ENCODE measurements at regions not wholly inside any gene's neighbourhood (a gene's known extent, or its start where the extent isn't known, plus 50 kb on each side); places are given as distances from the start of the nearest gene placed in this dataset.

DNA sequence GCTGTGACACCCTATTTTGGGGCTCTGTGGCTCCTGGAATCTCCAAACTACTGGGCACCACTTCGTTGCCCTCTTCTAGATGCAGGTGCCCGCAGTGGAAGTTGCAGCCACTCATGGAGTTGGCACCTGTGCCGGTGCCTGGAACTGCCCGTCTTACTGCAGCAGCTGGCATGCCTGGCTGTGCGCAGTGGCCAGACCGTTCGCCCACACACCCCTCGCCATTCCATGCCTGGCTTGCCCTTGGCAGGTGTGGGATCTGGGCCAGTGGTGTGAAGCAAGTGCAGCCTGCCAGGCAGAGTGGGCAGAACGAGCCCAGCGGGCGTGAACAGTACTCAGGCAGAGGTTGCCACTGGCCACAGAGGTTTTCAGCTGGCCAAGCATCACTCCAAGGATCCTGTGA lies 1286.7 kb downstream of the ROBO1 start:
- H3K4me2 ChIP-seq (ENCODE audit: extremely low read depth, insufficient read depth, low read length), result no peak overlapping the region
- no peaks in the 10 kb centered on the region for H3K4me1 ChIP-seq (ENCODE audit: control insufficient read depth, extremely low read depth, insufficient read depth, low read length)
- H3K36me3 ChIP-seq (ENCODE audit: control insufficient read depth, insufficient read depth, low read length), result no peaks in the 10 kb centered on the region
- no peaks in the 10 kb centered on the region for H3K27me3 ChIP-seq (ENCODE audit: control insufficient read depth, insufficient read depth, low read length)
- no peak overlapping the region for H3K27ac ChIP-seq (ENCODE audit: insufficient read depth, low read length)
- no peaks in the 10 kb centered on the region for H3K9me3 ChIP-seq (ENCODE audit: control insufficient read depth, insufficient read depth, low read depth, low read length)
- no peaks in the 10 kb centered on the region for H4K20me1 ChIP-seq (ENCODE audit: control insufficient read depth, extremely low read depth, insufficient read depth, low read length)
- TF ChIP-seq EZH2 (IDR thresholded peaks at IDR 0.05; ENCODE audit: low read length, missing control alignments), result no peak
- TF ChIP-seq, protein P1, sequence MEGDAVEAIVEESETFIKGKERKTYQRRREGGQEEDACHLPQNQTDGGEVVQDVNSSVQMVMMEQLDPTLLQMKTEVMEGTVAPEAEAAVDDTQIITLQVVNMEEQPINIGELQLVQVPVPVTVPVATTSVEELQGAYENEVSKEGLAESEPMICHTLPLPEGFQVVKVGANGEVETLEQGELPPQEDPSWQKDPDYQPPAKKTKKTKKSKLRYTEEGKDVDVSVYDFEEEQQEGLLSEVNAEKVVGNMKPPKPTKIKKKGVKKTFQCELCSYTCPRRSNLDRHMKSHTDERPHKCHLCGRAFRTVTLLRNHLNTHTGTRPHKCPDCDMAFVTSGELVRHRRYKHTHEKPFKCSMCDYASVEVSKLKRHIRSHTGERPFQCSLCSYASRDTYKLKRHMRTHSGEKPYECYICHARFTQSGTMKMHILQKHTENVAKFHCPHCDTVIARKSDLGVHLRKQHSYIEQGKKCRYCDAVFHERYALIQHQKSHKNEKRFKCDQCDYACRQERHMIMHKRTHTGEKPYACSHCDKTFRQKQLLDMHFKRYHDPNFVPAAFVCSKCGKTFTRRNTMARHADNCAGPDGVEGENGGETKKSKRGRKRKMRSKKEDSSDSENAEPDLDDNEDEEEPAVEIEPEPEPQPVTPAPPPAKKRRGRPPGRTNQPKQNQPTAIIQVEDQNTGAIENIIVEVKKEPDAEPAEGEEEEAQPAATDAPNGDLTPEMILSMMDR (conservative IDR thresholded peaks at IDR 0.05 in 1 of 2, IDR thresholded peaks at IDR 0.05 in 1 of 2; ENCODE audit: low read depth in 1 of 2, low read length in 2 of 2), result no peak
- H3K4me3 ChIP-seq (replicated peaks in 1 of 4; ENCODE audit: control extremely low read depth in 1 of 4, insufficient read depth in 1 of 4, low read depth in 3 of 4, low read length in 4 of 4), result no peak overlapping the region
- H3K79me2 ChIP-seq (ENCODE audit: control insufficient read depth, insufficient read depth, low read length), result no peaks in the 10 kb centered on the region
- H3K9ac ChIP-seq (ENCODE audit: insufficient read depth, low read length), result no peak overlapping the region
- no peak overlapping the region for H2AFZ ChIP-seq (ENCODE audit: low read length)
- DNase-seq (ENCODE audit: low read depth in 2 of 2), result no peak

DNA sequence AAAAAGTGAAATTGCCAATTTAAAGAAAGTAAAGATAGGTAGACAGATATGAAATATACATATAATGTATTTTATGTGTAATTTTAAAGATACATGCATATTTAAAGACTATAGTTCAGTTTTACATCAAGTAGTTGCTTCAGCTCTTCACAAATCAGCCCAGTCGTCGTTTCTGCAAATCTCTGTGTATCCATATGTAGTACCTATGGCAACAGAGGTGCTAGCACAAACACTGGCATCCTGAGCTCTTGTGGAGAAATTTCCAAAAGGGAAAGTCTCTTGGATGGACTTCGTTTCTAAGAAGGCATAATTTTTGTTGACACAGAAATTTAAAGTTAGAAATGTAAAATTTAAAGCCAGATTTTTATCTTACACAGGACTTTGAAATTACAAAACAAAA lies 1284.7 kb downstream of the ROBO1 start:
- Histone ChIP-seq H3K79me2 (ENCODE audit: control insufficient read depth, insufficient read depth, low read length) (no peaks in the 10 kb centered on the region), H3K27ac (ENCODE audit: insufficient read depth, low read length) (no peak overlapping the region), H4K20me1 (ENCODE audit: control insufficient read depth, extremely low read depth, insufficient read depth, low read length) (no peaks in the 10 kb centered on the region), H3K4me2 (ENCODE audit: extremely low read depth, insufficient read depth, low read length) (no peak overlapping the region), H2AFZ (ENCODE audit: low read length) (no peak overlapping the region), H3K9ac (ENCODE audit: insufficient read depth, low read length) (no peak overlapping the region), H3K27me3 (ENCODE audit: control insufficient read depth, insufficient read depth, low read length) (no peaks in the 10 kb centered on the region), H3K4me3 (replicated peaks in 1 of 4; ENCODE audit: control extremely low read depth in 1 of 4, insufficient read depth in 1 of 4, low read depth in 3 of 4, low read length in 4 of 4) (no peak overlapping the region), H3K4me1 (ENCODE audit: control insufficient read depth, extremely low read depth, insufficient read depth, low read length) (no peaks in the 10 kb centered on the region), H3K36me3 (ENCODE audit: control insufficient read depth, insufficient read depth, low read length) (no peaks in the 10 kb centered on the region), H3K9me3 (ENCODE audit: control insufficient read depth, insufficient read depth, low read depth, low read length) (no peaks in the 10 kb centered on the region)
- DNase-seq (ENCODE audit: low read depth in 2 of 2), result no peak
- TF ChIP-seq EZH2 (IDR thresholded peaks at IDR 0.05; ENCODE audit: low read length, missing control alignments), result no peak
- TF ChIP-seq, protein P1 (conservative IDR thresholded peaks at IDR 0.05 in 1 of 2, IDR thresholded peaks at IDR 0.05 in 1 of 2; ENCODE audit: low read depth in 1 of 2, low read length in 2 of 2), result no peak

GRCh38 chr3:78494851-78495250 lies 1272.9 kb downstream of the ROBO1 start:
- Histone ChIP-seq H4K20me1 (ENCODE audit: control insufficient read depth, extremely low read depth, insufficient read depth, low read length) (no peaks in the 10 kb centered on the region), H3K9me3 (ENCODE audit: control insufficient read depth, insufficient read depth, low read depth, low read length) (no peaks in the 10 kb centered on the region), H3K4me2 (ENCODE audit: extremely low read depth, insufficient read depth, low read length) (no peak overlapping the region), H3K4me3 (replicated peaks in 1 of 4; ENCODE audit: control extremely low read depth in 1 of 4, insufficient read depth in 1 of 4, low read depth in 3 of 4, low read length in 4 of 4) (no peak overlapping the region), H3K4me1 (ENCODE audit: control insufficient read depth, extremely low read depth, insufficient read depth, low read length) (no peaks in the 10 kb centered on the region), H3K36me3 (ENCODE audit: control insufficient read depth, insufficient read depth, low read length) (no peaks in the 10 kb centered on the region), H2AFZ (ENCODE audit: low read length) (no peak overlapping the region), H3K27ac (ENCODE audit: insufficient read depth, low read length) (no peak overlapping the region), H3K79me2 (ENCODE audit: control insufficient read depth, insufficient read depth, low read length) (no peaks in the 10 kb centered on the region), H3K27me3 (ENCODE audit: control insufficient read depth, insufficient read depth, low read length) (no peaks in the 10 kb centered on the region), H3K9ac (ENCODE audit: insufficient read depth, low read length) (no peak overlapping the region)
- no peak for DNase-seq (ENCODE audit: low read depth in 2 of 2)
- TF ChIP-seq, protein P1 (conservative IDR thresholded peaks at IDR 0.05 in 1 of 2, IDR thresholded peaks at IDR 0.05 in 1 of 2; ENCODE audit: low read depth in 1 of 2, low read length in 2 of 2), result no peak
- TF ChIP-seq EZH2 (IDR thresholded peaks at IDR 0.05; ENCODE audit: low read length, missing control alignments), result no peak

Data from fibroblast of lung (primary cell).